HG02884 (cell line): ENCODE measurements at regions not wholly inside any gene's neighbourhood (a gene's known extent, or its start where the extent isn't known, plus 50 kb on each side); places are given as distances from the start of the nearest gene placed in this dataset.

Source experiments
- ATAC-seq: cut with Tn5 transposase; IDR thresholded peaks from one replicate; pipeline ENCODE4 v1.9.1; 2021; ENCODE audit warnings: mild to moderate bottlenecking, moderate library complexity; ENCODE audit not compliant: unreplicated experiment

DNA sequence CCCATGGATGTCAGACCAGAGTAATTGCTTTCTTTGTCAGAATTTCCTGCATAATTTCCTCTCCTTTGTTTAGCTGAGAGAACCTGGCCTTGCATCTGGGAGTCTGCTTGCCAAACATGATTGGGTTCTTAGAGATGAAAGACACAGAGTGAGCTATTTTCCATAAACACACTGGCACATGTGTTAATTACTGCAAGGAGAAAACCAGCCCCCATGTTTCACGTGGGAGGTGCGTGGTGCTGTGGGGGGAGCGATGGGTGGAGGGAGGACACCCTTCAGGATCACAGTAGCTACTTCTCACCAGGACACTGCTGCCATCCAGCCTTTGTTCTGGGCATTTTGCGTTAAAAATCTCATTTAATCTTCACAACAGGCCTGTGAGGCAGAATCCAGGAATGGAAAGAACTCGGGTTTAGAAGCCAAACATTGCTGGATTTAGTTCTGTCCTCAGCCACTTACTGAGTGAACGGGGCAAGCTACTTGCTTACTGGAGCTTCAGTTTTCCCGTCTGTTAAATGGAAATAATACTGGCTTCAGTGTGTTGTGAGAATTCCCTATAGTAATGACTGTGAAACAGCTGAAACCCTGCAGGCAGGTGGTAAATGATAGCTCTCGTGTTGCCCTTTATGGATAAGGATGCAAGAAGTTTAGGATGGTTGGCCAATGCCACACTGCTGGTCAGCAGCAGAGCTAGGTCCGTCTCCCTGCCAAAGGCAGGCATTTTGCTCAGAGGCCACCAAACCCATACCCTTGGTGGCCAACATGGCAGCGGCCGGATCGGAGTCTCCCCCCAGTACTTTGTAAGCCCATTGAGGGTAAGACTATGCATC lies 100.1 kb upstream of the ASAP2 start:
- no peak for ATAC-seq

- ATAC-seq, result no peak
These were observed 100.8 kb upstream of the ASAP2 start for GRCh38 chr2:9105601-9106337.

DNA sequence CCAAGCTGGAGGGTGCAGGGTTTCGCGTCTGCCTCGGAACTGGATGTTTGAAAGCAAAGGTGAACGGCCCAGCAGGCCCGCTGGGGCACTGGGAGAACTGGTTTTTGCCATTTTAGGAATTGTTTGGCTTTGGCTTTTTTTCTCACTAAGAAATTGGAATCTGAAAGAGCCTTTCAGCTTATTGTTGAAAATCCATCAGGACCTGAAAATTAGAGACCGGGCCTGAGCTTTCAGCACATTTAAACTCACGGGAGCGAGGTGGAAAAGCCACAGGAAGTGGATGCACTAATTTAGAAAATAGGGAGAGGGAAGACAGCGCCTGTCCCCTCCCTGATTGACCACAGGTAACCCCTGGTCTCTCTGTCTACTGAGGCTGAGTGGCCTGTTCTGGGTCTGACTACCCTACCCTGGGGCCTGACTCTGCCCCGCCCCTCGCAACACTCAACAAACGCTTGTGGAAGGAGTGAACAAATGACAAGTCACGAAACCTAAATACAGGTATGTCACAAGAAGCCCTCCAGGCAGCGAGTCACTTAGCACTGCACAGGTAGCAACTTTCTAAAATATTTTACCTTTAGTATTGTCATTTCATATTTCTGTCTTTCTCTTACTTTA lies 100.3 kb upstream of the MBOAT2 start:
- no peak for ATAC-seq

DNA sequence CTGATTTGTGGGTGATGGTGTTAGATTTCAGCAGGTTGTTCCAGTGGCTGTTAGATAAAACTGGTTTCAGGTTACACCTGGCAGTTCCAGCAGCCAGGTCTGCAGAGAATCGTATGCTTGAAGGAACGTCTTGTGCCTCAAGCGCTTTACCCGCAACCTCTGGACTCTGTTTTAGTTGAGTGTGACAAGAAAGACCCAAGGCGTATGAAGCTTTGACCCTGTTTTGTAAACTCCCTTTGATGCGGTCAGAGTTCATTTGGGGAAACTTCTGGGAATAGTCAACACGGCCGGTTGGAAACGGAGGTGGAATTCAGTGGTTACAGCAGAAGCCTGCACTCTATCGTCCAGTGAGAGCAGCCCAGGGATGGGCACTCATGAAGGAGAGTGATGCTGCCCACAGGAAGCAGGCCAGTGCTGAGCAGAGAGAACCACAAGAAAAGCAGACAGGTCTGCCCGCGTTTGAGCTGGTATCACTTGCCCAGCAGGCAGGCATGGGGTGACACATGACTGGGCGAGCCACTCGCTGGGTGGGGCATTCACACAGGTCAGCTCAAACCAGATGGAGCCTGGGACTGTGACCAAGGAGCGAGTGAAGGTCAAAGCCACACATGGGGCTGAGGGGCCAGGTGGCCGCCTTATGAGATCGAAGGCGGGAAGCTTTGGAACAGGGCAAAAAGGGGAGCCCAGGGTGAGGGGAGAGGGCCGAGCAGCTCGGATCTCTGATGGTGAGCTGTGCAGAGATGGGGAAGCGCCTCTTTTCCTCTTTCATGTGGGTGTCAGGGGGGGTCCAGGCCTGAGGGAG lies 99.6 kb upstream of the MBOAT2 start:
- ATAC-seq, result no peak

DNA sequence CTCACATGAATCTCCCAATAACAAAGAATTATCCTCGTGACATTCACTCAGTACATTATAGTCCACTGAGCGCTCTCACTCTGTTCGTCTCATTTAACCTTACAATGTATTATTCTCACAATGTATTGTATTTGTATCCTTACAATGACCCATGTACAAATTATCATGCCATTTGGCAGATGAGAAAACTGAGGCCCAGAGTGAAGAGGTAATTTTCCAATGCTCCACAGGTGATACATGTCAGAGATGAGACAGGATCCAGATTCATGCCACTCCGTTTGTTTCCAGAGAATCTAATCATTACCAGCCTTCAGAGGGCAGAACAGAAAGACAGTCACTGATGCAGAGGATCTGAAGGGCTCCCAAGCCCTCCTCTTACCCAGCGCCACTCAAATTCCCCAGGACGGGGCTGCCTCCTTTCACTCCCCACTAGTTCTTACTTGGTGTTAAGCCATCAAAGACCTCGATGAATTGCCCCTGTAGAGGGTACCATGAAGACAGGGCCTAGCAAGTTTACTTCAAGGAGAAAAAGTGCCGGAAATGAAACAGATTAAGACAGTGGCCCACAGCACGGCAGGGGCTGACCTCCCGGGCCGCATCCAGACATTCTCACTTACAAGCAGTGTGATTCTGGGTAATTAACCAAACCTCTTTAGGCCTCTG lies 98.4 kb upstream of the MBOAT2 start:
- no peak for ATAC-seq

- peak; percentile 44 for ATAC-seq
These were observed 96.8 kb upstream of the MBOAT2 start for GRCh38 chr2:9100080-9100876.

- peak; percentile 79 for ATAC-seq
These were observed 95.9 kb upstream of the MBOAT2 start for GRCh38 chr2:9099341-9099751.

DNA sequence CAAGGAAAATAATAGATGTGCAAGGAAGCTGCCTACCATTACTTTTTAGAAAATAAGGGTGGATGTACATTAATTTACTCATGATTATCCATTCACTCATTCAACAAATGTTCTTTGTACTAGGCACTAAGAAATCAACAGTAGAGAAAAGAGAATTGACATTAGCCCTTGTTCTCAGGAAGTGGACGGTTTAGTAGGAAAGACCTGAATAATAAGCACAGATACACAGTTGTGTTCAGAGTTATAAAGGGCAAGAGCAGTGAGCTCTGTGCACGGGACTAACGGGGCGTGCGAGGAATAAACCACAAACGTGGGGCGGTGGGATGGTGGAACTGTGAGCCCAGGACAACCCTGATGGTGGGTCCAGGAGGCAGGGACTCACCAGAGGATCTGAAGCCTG lies 94.4 kb upstream of the MBOAT2 start:
- ATAC-seq, result no peak

DNA sequence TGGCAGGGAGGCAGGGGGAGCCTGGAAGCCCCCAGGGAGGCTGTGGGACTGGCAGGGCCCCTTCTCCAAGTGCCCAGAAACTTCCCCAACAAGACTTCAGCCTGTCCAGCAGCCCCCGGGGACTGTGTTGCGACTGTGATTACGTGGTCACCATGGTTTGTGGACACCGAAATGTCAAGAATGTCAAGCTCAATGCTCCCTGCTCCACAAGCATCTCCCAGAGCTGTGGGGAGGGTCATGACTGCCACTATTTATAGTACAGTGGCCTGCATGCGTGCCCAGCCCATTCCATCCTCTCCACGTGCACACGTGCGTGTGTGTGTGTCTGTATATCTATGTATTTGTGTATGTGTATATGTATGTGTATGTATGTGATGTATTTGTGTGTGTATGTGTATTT lies 93.8 kb upstream of the MBOAT2 start:
- no peak for ATAC-seq

GRCh38 chr2:9096761-9097160 lies 93.3 kb upstream of the MBOAT2 start:
- no peak for ATAC-seq

- no peak for ATAC-seq
These were observed 92.2 kb upstream of the MBOAT2 start for GRCh38 chr2:9095690-9096089.

DNA sequence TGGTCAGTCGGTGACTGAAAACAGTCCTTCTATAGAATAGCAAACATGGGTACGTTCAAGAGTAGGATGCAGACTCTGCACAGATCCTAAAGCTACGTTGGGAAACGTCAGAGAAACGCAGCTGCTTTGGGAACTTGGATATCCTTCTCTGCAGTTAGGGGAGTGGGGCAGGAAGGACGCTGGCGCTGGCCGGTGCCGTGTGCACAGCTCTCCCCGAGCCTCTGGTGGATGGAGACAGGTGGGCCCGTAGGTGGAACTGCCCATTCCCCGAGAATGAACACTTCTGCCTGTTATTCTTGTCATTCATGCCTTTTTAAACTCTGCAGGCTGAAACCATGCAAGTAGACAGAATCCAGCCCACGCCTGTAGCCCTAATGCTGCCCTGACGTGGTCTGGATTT lies 91.7 kb upstream of the MBOAT2 start:
- ATAC-seq, result no peak

GRCh38 chr2:9094117-9094516 lies 90.6 kb upstream of the MBOAT2 start:
- ATAC-seq, result no peak

GRCh38 chr2:9093324-9093723 lies 89.8 kb upstream of the MBOAT2 start:
- no peak for ATAC-seq

DNA sequence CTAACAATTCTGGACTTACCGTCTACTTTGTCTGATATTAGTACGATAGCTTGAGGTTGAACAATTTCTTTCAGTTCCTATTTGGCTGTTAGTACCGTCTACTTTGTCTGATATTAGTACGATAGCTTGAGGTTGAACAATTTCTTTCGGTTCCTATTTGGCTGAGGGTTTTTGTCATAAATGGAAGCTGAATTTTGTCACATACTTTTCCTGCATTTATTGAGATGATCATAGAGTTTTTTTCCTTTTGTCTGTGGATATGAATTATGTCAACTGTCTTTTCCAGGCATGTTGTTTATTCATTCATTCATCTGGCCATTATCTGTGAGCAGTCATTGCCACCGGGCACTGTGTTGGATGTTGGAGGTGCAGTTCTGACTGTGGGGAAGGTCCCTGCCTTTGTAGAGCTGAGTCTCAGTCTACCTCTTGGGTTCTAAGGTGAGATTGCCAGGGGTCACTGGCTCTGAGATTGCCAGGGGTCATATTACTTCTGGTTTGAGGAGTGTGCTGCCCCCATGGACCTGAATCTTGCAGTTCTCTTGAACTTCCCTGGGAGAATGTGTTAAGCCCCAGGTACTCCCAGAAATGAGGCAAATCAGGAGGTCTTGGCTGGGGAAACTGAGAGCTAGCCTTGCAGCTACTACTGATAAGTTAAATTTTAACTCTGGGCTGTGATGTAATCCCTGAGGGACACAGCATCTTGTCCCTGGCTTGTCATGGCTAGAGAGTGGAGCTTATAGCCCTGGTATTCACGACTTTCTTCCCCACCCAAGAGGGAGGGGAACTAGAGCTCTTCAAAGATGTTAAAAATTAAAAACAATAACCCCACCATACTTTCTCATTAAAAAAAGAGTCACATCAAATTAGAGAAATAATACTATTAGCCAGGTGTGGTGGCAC lies 89.1 kb upstream of the MBOAT2 start:
- ATAC-seq, result peak; percentile 92

GRCh38 chr2:9091811-9092210 lies 88.3 kb upstream of the MBOAT2 start:
- ATAC-seq, result no peak

DNA sequence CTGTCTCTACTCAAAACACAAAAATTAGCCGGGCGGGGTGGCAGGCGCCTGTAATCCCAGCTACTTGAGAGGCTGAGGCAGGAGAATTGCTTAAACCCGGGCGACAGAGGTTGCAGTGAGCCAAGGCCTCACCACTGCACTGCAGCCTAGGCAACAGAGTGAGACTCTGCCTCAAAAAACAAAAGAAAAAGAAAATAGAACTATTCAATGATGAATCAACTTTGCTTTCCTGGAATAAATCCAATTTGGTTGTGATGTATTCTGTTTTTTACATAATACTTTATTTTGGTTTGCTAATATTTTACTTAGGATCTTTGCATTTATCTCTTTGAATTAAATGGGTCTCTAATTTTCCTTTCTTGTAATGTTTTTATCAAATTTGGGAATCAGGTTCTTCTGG lies 86.3 kb upstream of the MBOAT2 start:
- no peak for ATAC-seq

DNA sequence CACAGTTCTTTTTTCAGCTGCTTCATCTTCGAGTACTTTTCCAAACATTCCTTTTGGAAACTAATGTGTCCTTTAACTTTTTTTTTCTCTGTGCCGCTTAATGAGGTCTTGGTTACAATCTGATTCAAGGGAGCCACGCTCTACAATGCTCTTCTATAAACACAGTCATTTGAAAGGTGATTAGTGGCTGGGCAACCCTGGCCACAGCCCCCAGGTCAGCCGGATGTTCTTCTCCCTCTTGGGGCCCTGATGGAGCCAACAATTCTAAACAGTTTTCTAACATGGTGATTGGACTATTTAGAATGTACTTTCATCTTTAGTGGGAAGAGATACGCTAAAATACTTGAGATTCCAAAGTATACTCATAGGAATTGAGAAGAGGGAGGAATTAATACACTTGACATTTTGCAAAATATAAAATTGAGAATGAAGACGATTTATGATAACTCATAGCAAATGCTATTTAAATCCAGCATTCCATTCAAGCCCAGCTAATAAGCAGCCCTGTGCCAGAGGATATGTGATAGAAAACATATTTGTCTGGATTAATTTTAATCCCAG lies 83.7 kb upstream of the MBOAT2 start:
- ATAC-seq, result no peak
